ENCODE measurements at regions not wholly inside any gene's neighbourhood (a gene's known extent, or its start where the extent isn't known, plus 50 kb on each side); places are given as distances from the start of the nearest gene placed in this dataset.

- DNase-seq = no peak
Observed at GRCh38 chr14:22513066-22513812, 75.8 kb downstream of the DAD1 start.

- DNase-seq = no peak
Observed at GRCh38 chr14:22512106-22512814, 76.8 kb downstream of the DAD1 start.

GRCh38 chr14:22510527-22511110 lies 78.4 kb downstream of the DAD1 start:
- DNase-seq = no peak

GRCh38 chr14:22509751-22510300 lies 79.2 kb downstream of the DAD1 start:
- DNase-seq = no peak

- DNase-seq = no peak
Observed at GRCh38 chr14:22509036-22509709, 79.9 kb downstream of the DAD1 start.

- DNase-seq = no peak
Observed at GRCh38 chr14:22508662-22509035, 80.4 kb downstream of the DAD1 start.

GRCh38 chr14:22508150-22508457 lies 80.9 kb downstream of the DAD1 start:
- no peak for DNase-seq

- no peak for DNase-seq
Observed at GRCh38 chr14:22506778-22507351, 82.2 kb downstream of the DAD1 start.

- DNase-seq = no peak
Observed at GRCh38 chr14:22506378-22506710, 82.7 kb downstream of the DAD1 start.

GRCh38 chr14:22505697-22506377 lies 83.2 kb downstream of the DAD1 start:
- no peak for DNase-seq

GRCh38 chr14:22505309-22505696 lies 83.7 kb downstream of the DAD1 start:
- DNase-seq = no peak

- DNase-seq = no peak
Observed at GRCh38 chr14:22502551-22502950, 86.5 kb downstream of the DAD1 start.

GRCh38 chr14:22502007-22502406 lies 87.0 kb downstream of the DAD1 start:
- DNase-seq = no peak

- DNase-seq = no peak
Observed at GRCh38 chr14:22500954-22501726, 87.9 kb downstream of the DAD1 start.

- DNase-seq = no peak
Observed at GRCh38 chr14:22500525-22500924, 88.5 kb downstream of the DAD1 start.

GRCh38 chr14:22497671-22498093 lies 91.3 kb downstream of the DAD1 start:
- DNase-seq = no peak

GRCh38 chr14:22497144-22497423 lies 91.9 kb downstream of the DAD1 start:
- DNase-seq = no peak

- no peak for DNase-seq
Observed at GRCh38 chr14:22494486-22495135, 94.4 kb downstream of the DAD1 start.

GRCh38 chr14:22493753-22494152 lies 95.3 kb downstream of the DAD1 start:
- DNase-seq = no peak

GRCh38 chr14:22492622-22493542 lies 96.1 kb downstream of the DAD1 start:
- DNase-seq = no peak
